GM12873 (cell line): ENCODE measurements at regions not wholly inside any gene's neighbourhood (a gene's known extent, or its start where the extent isn't known, plus 50 kb on each side); places are given as distances from the start of the nearest gene placed in this dataset.

ENCODE experiments used
- CTCF ChIP-seq: IDR thresholded peaks from 2 replicates; pipeline ENCODE4 v1.5.1; 2012; ENCODE audit warnings: low read depth, mild to moderate bottlenecking, moderate library complexity, low read length, control low read depth; ENCODE audit not compliant: insufficient read depth; ENCODE audit errors: missing control alignments

GRCh38 chr5:121292664-121293063 is 559.0 kb upstream of the FTMT start:
- TF ChIP-seq CTCF, result no peak

GRCh38 chr5:121296356-121296755 is 555.3 kb upstream of the FTMT start:
- TF ChIP-seq CTCF, result no peak

- no peak for TF ChIP-seq CTCF
These were observed 552.5 kb upstream of the FTMT start for GRCh38 chr5:121299153-121299552.

- no peak for TF ChIP-seq CTCF
These were observed 546.8 kb upstream of the FTMT start for GRCh38 chr5:121304838-121305237.

- TF ChIP-seq CTCF, result no peak
These were observed 537.8 kb upstream of the FTMT start for GRCh38 chr5:121313886-121314285.

- TF ChIP-seq CTCF, result no peak
These were observed 535.9 kb upstream of the FTMT start for GRCh38 chr5:121315786-121316185.

- TF ChIP-seq CTCF, result no peak
These were observed 532.4 kb upstream of the FTMT start for GRCh38 chr5:121319292-121319691.

- TF ChIP-seq CTCF, result no peak
These were observed 525.8 kb upstream of the FTMT start for GRCh38 chr5:121325930-121326329.
